ENCODE measurements at regions not wholly inside any gene's neighbourhood (a gene's known extent, or its start where the extent isn't known, plus 50 kb on each side); places are given as distances from the start of the nearest gene placed in this dataset.

DNA sequence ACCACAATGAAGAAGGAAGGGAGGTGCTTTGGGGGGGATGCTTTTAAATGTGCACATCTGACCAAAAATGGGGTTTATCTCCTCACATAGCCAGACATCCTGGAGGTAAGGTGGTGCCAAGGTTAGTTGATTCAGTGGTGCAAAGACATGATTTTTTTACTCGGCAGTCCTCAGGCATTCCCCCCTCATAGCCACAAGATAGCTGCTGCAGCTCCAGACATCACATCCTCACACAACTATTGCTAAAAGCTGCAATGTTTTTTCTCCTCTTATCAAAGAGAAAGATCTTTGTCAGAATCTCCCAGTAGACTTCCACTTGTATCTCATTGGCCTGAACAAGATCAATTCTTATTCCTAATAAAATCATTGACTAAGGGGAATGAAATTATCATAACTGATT is 141.3 kb upstream of the ZNF438 start:
- H3K9ac ChIP-seq (ENCODE audit: low read length): no peak overlapping the region
- no peak overlapping the region for H2AFZ ChIP-seq (ENCODE audit: low read length)
- no peaks in the 10 kb centered on the region; the same call in 1 of the 2 replicates for H4K20me1 ChIP-seq (ENCODE audit: insufficient read depth, low read length)
- TF ChIP-seq, protein P1, sequence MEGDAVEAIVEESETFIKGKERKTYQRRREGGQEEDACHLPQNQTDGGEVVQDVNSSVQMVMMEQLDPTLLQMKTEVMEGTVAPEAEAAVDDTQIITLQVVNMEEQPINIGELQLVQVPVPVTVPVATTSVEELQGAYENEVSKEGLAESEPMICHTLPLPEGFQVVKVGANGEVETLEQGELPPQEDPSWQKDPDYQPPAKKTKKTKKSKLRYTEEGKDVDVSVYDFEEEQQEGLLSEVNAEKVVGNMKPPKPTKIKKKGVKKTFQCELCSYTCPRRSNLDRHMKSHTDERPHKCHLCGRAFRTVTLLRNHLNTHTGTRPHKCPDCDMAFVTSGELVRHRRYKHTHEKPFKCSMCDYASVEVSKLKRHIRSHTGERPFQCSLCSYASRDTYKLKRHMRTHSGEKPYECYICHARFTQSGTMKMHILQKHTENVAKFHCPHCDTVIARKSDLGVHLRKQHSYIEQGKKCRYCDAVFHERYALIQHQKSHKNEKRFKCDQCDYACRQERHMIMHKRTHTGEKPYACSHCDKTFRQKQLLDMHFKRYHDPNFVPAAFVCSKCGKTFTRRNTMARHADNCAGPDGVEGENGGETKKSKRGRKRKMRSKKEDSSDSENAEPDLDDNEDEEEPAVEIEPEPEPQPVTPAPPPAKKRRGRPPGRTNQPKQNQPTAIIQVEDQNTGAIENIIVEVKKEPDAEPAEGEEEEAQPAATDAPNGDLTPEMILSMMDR (IDR thresholded peaks at IDR 0.05; ENCODE audit: low read length): no peak
- TF ChIP-seq EZH2 (IDR thresholded peaks at IDR 0.05; ENCODE audit: borderline replicate concordance, low read length): no peak
- no peaks in the 10 kb centered on the region for H3F3A ChIP-seq (ENCODE audit: insufficient read depth, low read length)
- H3K9me2 ChIP-seq (ENCODE audit: low read depth, low read length): no peaks in the 10 kb centered on the region
- H3K27ac ChIP-seq (ENCODE audit: low read depth, low read length, poor library complexity, severe bottlenecking): no peak overlapping the region
- no peaks in the 10 kb centered on the region for H3K79me2 ChIP-seq (ENCODE audit: insufficient read depth, low read length)
- H3K36me3 ChIP-seq (ENCODE audit: insufficient read depth, low read length): no peaks in the 10 kb centered on the region
- no peak overlapping the region for H3K4me3 ChIP-seq (ENCODE audit: low read depth, low read length, poor library complexity, severe bottlenecking)
- H3K27me3 ChIP-seq (ENCODE audit: insufficient read depth, low read length): no peaks in the 10 kb centered on the region
- H3K4me2 ChIP-seq (ENCODE audit: low read length): no peak overlapping the region
- H3K9me3 ChIP-seq (ENCODE audit: low read length): no peaks in the 10 kb centered on the region
- no peaks in the 10 kb centered on the region for H3K4me1 ChIP-seq (ENCODE audit: insufficient read depth, low read length, severe bottlenecking)

GRCh38 chr10:31173752-31174151 is 142.1 kb upstream of the ZNF438 start:
- no peak overlapping the region for H2AFZ ChIP-seq (ENCODE audit: low read length)
- H3K4me3 ChIP-seq (ENCODE audit: low read depth, low read length, poor library complexity, severe bottlenecking): no peak overlapping the region
- no peaks in the 10 kb centered on the region for H3K4me1 ChIP-seq (ENCODE audit: insufficient read depth, low read length, severe bottlenecking)
- H3K27ac ChIP-seq (ENCODE audit: low read depth, low read length, poor library complexity, severe bottlenecking): no peak overlapping the region
- no peaks in the 10 kb centered on the region for H3K79me2 ChIP-seq (ENCODE audit: insufficient read depth, low read length)
- no peaks in the 10 kb centered on the region for H3F3A ChIP-seq (ENCODE audit: insufficient read depth, low read length)
- no peaks in the 10 kb centered on the region; the same call in 1 of the 2 replicates for H4K20me1 ChIP-seq (ENCODE audit: insufficient read depth, low read length)
- no peaks in the 10 kb centered on the region for H3K27me3 ChIP-seq (ENCODE audit: insufficient read depth, low read length)
- TF ChIP-seq EZH2 (IDR thresholded peaks at IDR 0.05; ENCODE audit: borderline replicate concordance, low read length): no peak
- TF ChIP-seq, protein P1 (IDR thresholded peaks at IDR 0.05; ENCODE audit: low read length): no peak
- no peaks in the 10 kb centered on the region for H3K9me2 ChIP-seq (ENCODE audit: low read depth, low read length)
- H3K9ac ChIP-seq (ENCODE audit: low read length): no peak overlapping the region
- no peaks in the 10 kb centered on the region for H3K36me3 ChIP-seq (ENCODE audit: insufficient read depth, low read length)
- H3K4me2 ChIP-seq (ENCODE audit: low read length): no peak overlapping the region
- no peaks in the 10 kb centered on the region for H3K9me3 ChIP-seq (ENCODE audit: low read length)

GRCh38 chr10:31179091-31179680 is 139.8 kb upstream of the ZEB1 start:
- no peaks in the 10 kb centered on the region for H3K9me2 ChIP-seq (ENCODE audit: low read depth, low read length)
- no peaks in the 10 kb centered on the region; the same call in 1 of the 2 replicates for H4K20me1 ChIP-seq (ENCODE audit: insufficient read depth, low read length)
- H3K9ac ChIP-seq (ENCODE audit: low read length): no peak overlapping the region
- no peaks in the 10 kb centered on the region for H3K9me3 ChIP-seq (ENCODE audit: low read length)
- no peak overlapping the region for H2AFZ ChIP-seq (ENCODE audit: low read length)
- no peaks in the 10 kb centered on the region for H3K36me3 ChIP-seq (ENCODE audit: insufficient read depth, low read length)
- H3K27me3 ChIP-seq (ENCODE audit: insufficient read depth, low read length): no peaks in the 10 kb centered on the region
- H3K27ac ChIP-seq (ENCODE audit: low read depth, low read length, poor library complexity, severe bottlenecking): no peak overlapping the region
- no peak overlapping the region for H3K4me2 ChIP-seq (ENCODE audit: low read length)
- no peaks in the 10 kb centered on the region for H3F3A ChIP-seq (ENCODE audit: insufficient read depth, low read length)
- TF ChIP-seq, protein P1 (IDR thresholded peaks at IDR 0.05; ENCODE audit: low read length): no peak
- TF ChIP-seq EZH2 (IDR thresholded peaks at IDR 0.05; ENCODE audit: borderline replicate concordance, low read length): no peak
- H3K4me3 ChIP-seq (ENCODE audit: low read depth, low read length, poor library complexity, severe bottlenecking): no peak overlapping the region
- H3K79me2 ChIP-seq (ENCODE audit: insufficient read depth, low read length): no peaks in the 10 kb centered on the region
- no peaks in the 10 kb centered on the region for H3K4me1 ChIP-seq (ENCODE audit: insufficient read depth, low read length, severe bottlenecking)

Data from OCI-LY1 (cell line).